Kidney (tissue), 13 donors: ENCODE measurements at regions not wholly inside any gene's neighbourhood (a gene's known extent, or its start where the extent isn't known, plus 50 kb on each side); places are given as distances from the start of the nearest gene placed in this dataset.
A peak's percentile ranks its signal among the peaks of the same experiment; 100 is the strongest.

Experiments used
- DNase-seq, 5 donors: peaks; one replicate each; pipeline ENCODE4 v3.0.0-alpha.2; 2013 to 2020
- FAIRE-seq: peaks from 2 replicates; lab custom pipeline; 2012; peaks lifted over from hg19 to GRCh38; lab: Jason Lieb, UNC
- H3K27ac ChIP-seq, 2 donors: one replicate each; pipeline ENCODE4 v1.7.0; 2013; ENCODE audit warnings: low read depth in 2 of 2, low read length in 2 of 2, inconsistent platforms in 1 of 2
- H3K27me3 ChIP-seq: one replicate; pipeline ENCODE4 v1.7.1; 2013; ENCODE audit warnings: low read length, inconsistent platforms; ENCODE audit not compliant: control insufficient read depth, insufficient read depth
- H3K36me3 ChIP-seq, 3 donors: one replicate each; pipeline versions ENCODE4 v1.7.0 to v1.7.1; 2013; ENCODE audit warnings: low read length in 3 of 3, control low read depth in 1 of 3, inconsistent platforms in 1 of 3; ENCODE audit not compliant: insufficient read depth in 3 of 3, control insufficient read depth in 2 of 3
- H3K4me1 ChIP-seq, 3 donors: one replicate each; pipeline versions ENCODE4 v1.7.0 to v1.7.1; 2013; ENCODE audit warnings: low read length in 3 of 3, inconsistent platforms in 1 of 3, low read depth in 1 of 3; ENCODE audit not compliant: control insufficient read depth in 2 of 3, insufficient read depth in 2 of 3
- H3K4me3 ChIP-seq, 3 donors: one replicate each; pipeline versions ENCODE4 v1.7.0 to v1.8.1; 2013; ENCODE audit warnings: low read length in 3 of 3, control low read depth in 1 of 3, inconsistent platforms in 1 of 3
- H3K9ac ChIP-seq, 3 donors: one replicate each; pipeline versions ENCODE4 v1.7.0 to v1.7.1; 2013; ENCODE audit warnings: low read length in 3 of 3, control low read depth in 1 of 3, inconsistent platforms in 1 of 3
- H3K9me3 ChIP-seq, 3 donors: one replicate each; pipeline versions ENCODE4 v1.7.0 to v1.7.1; 2013; ENCODE audit warnings: low read length in 3 of 3, control low read depth in 1 of 3, inconsistent platforms in 1 of 3; ENCODE audit not compliant: control insufficient read depth in 2 of 3, insufficient read depth in 1 of 3
- intact Hi-C: fragments of 100-400 bp; cut with DNase I; formaldehyde crosslinking; loops from one replicate; pipeline ENCODE4 v1.11.1; 2022
- TF ChIP-seq, protein P1 (sequence below): IDR thresholded peaks from 3 replicates; pipeline ENCODE4 v1.5.1; 2012; ENCODE audit warnings: mild to moderate bottlenecking, moderate library complexity, borderline replicate concordance; ENCODE audit not compliant: insufficient read depth; ENCODE audit errors: extremely low read depth
- donor health status: control.
- donor health status: control.
- donor health status: control.
- donor health status: control.
- donor health status: control.
- donor health status: DM: yes; HTN: yes; CAD: no.
- donor health status: Normal renal cell carcinoma (clear cell type).

DNA sequence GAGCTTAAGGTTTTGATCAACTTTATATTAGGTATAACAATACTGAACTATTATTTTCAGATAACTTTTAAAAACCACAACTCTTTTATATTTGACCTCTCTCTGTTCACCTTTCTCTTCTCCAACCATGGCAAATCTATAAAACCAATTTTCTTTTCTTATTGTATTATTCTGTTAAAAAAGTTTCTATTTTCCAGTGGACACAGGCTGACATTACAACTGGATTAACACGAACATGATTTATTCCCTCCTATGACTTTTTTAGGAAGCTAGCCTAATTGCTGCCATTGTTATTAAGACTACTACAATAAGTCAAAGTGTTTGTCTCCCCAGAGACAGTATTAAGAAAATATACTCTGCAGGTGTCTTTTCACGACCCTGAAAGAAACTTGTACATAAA, 2291.1 kb upstream of the PCDH20 start:
- DNase-seq = no peak
- H3K9me3 ChIP-seq = no peaks in the 10 kb centered on the region
- no peaks in the 10 kb centered on the region for H3K27me3 ChIP-seq
- H3K4me3 ChIP-seq = no peak overlapping the region
- FAIRE-seq = no peak
- no peak overlapping the region for H3K27ac ChIP-seq
- TF ChIP-seq, protein P1, sequence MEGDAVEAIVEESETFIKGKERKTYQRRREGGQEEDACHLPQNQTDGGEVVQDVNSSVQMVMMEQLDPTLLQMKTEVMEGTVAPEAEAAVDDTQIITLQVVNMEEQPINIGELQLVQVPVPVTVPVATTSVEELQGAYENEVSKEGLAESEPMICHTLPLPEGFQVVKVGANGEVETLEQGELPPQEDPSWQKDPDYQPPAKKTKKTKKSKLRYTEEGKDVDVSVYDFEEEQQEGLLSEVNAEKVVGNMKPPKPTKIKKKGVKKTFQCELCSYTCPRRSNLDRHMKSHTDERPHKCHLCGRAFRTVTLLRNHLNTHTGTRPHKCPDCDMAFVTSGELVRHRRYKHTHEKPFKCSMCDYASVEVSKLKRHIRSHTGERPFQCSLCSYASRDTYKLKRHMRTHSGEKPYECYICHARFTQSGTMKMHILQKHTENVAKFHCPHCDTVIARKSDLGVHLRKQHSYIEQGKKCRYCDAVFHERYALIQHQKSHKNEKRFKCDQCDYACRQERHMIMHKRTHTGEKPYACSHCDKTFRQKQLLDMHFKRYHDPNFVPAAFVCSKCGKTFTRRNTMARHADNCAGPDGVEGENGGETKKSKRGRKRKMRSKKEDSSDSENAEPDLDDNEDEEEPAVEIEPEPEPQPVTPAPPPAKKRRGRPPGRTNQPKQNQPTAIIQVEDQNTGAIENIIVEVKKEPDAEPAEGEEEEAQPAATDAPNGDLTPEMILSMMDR = no peak
- H3K36me3 ChIP-seq = no peaks in the 10 kb centered on the region
- no peak overlapping the region for H3K9ac ChIP-seq
- H3K4me1 ChIP-seq = no peaks in the 10 kb centered on the region
- intact Hi-C loops = no loop called here

DNA sequence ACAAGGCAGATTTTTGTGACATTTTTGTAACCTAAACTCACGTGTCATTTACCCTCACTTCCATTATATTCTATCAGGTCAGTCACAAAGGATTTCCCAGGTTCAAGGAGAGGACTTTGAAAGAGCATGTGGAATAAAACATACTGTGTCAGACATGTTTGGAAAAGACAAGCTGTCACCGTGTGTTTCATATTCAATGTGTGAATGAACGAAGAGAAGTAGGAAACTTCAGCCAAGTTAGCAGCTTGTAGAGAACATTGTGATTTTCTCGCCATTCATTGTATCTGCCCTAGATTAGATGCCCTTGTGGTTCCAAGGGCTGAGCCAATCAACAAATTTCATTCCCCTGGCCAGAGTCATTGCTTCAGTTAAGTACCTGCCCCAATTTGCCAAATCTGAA, 2288.9 kb upstream of the PCDH20 start:
- TF ChIP-seq, protein P1 = no peak
- FAIRE-seq (no peak), DNase-seq (no peak)
- Histone ChIP-seq H3K4me3 (no peak overlapping the region), H3K9me3 (no peaks in the 10 kb centered on the region), H3K9ac (no peak overlapping the region), H3K36me3 (no peaks in the 10 kb centered on the region), H3K4me1 (no peaks in the 10 kb centered on the region), H3K27ac (no peak overlapping the region), H3K27me3 (no peaks in the 10 kb centered on the region)
- intact Hi-C loops = no loop called here

DNA sequence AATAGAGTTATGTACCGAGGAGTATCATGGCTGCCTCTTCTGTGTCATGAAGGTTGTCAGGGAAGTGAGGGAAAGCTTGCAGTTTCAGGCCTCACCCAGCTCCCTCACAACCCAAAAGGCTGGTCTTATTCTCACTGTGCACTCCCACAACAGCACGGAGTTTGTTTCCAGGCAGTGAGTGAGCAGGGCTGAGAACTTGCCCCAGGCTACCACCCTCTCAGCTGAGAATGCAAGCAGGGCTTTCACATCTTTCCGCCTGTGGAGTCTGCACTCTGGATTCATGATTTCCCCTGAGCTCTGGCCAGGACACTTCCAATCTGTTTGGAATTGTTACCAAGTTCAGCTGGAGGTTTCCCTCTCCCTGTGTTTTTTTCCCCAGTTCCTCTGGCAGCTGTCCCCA, 2284.7 kb upstream of the PCDH20 start:
- Histone ChIP-seq H3K27me3 (no peaks in the 10 kb centered on the region), H3K9me3 (no peaks in the 10 kb centered on the region), H3K4me1 (no peaks in the 10 kb centered on the region), H3K4me3 (no peak overlapping the region), H3K27ac (no peak overlapping the region), H3K36me3 (no peaks in the 10 kb centered on the region), H3K9ac (no peak overlapping the region)
- intact Hi-C loops = no loop called here
- DNase-seq = no peak
- TF ChIP-seq, protein P1 = no peak
- FAIRE-seq = no peak

DNA sequence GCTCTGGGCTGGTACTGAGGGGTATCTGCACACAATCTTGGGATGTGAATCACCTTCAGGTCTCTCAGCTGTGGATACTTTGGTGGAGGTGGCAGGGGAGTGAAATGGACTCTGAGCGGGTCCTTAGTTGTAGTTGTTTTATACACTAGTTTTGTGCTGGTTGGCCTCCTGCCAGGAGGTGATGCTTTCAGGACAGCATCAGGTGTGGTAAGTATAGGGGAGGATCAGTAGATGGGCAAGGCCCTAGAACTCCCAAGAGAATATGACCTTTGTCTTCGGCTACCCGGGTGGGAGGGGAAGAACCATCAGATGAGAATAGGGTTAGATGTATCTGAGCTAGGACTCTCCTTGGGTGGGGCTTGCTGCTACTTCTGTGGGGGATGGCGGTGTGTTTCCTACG, 2284.3 kb upstream of the PCDH20 start:
- Histone ChIP-seq H3K9ac (no peak overlapping the region), H3K9me3 (no peaks in the 10 kb centered on the region), H3K36me3 (no peaks in the 10 kb centered on the region), H3K4me3 (no peak overlapping the region), H3K27me3 (no peaks in the 10 kb centered on the region), H3K4me1 (no peaks in the 10 kb centered on the region), H3K27ac (no peak overlapping the region)
- TF ChIP-seq, protein P1 = no peak
- DNase-seq (peak in 1 of 5 donors; percentile 29), FAIRE-seq (no peak)
- intact Hi-C loops = no loop called here
